GM12878 (cell line): ENCODE measurements at regions not wholly inside any gene's neighbourhood (a gene's known extent, or its start where the extent isn't known, plus 50 kb on each side); places are given as distances from the start of the nearest gene placed in this dataset.

Source experiments
- ATAC-seq: fragments of 200-7000 bp; cut with Tn5 transposase; 3 replicates; pipeline ENCODE4 v1.9.1; 2020; ENCODE audit warnings: mild to moderate bottlenecking, moderate library complexity
- BruUV-seq: library from RNA; stranded (reverse); fragments of 400-500 nt; replicated peaks from 2 replicates; lab custom pipeline; 2021; lab: Mats Ljungman, UMichigan
- CTCF ChIA-PET: fragments of 300-600 bp; sonication (Branson Sonifier 250); formaldehyde crosslinking; extraction: SDS; loops from one replicate; lab custom pipeline; 2021; ENCODE audit warnings: inconsistent platforms; lab: Yijun Ruan, JAX
- POLR2A ChIA-PET: fragments of 350-600 bp; formaldehyde crosslinking; extraction: SDS; loops from one replicate; lab custom pipeline; 2021; ENCODE audit warnings: inconsistent platforms; lab: Charles Lee
- RAD21 ChIA-PET: fragments of 300-600 bp; sonication (Branson Sonifier 250); formaldehyde crosslinking; loops from one replicate; lab custom pipeline; 2023; ENCODE audit warnings: antibody characterized with exemption; ENCODE audit not compliant: unreplicated experiment; lab: Charles Lee
- SMC1A ChIA-PET: fragments of 300-600 bp; sonication (Branson Sonifier 250); formaldehyde crosslinking; loops from one replicate; lab custom pipeline; 2023; ENCODE audit not compliant: unreplicated experiment, uncharacterized antibody; lab: Charles Lee
- DNase-seq: peaks from one replicate; pipeline ENCODE4 v3.0.0-alpha.2; 2011; ENCODE audit warnings: low read depth, low spot score
- FAIRE-seq: peaks from 3 replicates; lab custom pipeline; 2011; peaks lifted over from hg19 to GRCh38; lab: Jason Lieb, UNC
- H2AFZ ChIP-seq: 2 replicates; pipeline ENCODE4 v1.6.0; 2011; ENCODE audit warnings: low read depth, low read length, control low read depth; ENCODE audit not compliant: control insufficient read depth
- H3K27ac ChIP-seq: 2 replicates; pipeline ENCODE4 v1.5.1; 2011; ENCODE audit warnings: control low read depth; ENCODE audit not compliant: control insufficient read depth, insufficient read depth
- H3K27me3 ChIP-seq, 2 experiments: replicated peaks in 1 of 2; 2 replicates each; pipeline versions ENCODE4 v1.6.0 to v1.6.1; 2011; ENCODE audit warnings: low read length in 1 of 2; ENCODE audit not compliant: control insufficient read depth in 2 of 2, insufficient read depth in 2 of 2
- H3K36me3 ChIP-seq, 2 experiments: 2 replicates each; pipeline ENCODE4 v1.5.1; 2011; ENCODE audit warnings: low read length in 1 of 2; ENCODE audit not compliant: control insufficient read depth in 2 of 2, insufficient read depth in 2 of 2
- H3K4me1 ChIP-seq: 2 replicates; pipeline ENCODE4 v1.6.1; 2011; ENCODE audit warnings: mild to moderate bottlenecking, low read length, moderate library complexity, mixed read lengths; ENCODE audit not compliant: control insufficient read depth, insufficient read depth
- H3K4me2 ChIP-seq: 2 replicates; pipeline ENCODE4 v1.6.0; 2011; ENCODE audit warnings: control low read depth; ENCODE audit not compliant: control insufficient read depth, insufficient read depth
- H3K4me3 ChIP-seq: fragments of 200-600 bp; sonication (generic); 2 replicates; pipeline ENCODE4 v1.5.1; 2016
- H3K79me2 ChIP-seq: 2 replicates; pipeline ENCODE4 v1.6.0; 2011; ENCODE audit warnings: low read length; ENCODE audit not compliant: control insufficient read depth, insufficient read depth
- H3K9ac ChIP-seq: 2 replicates; pipeline ENCODE4 v1.8.0; 2011; ENCODE audit warnings: low read length, control low read depth, mixed read lengths; ENCODE audit not compliant: control insufficient read depth, insufficient read depth
- H3K9me3 ChIP-seq: replicated peaks from 3 replicates; pipeline ENCODE4 v1.5.1; 2011; ENCODE audit warnings: mild to moderate bottlenecking, low read length; ENCODE audit not compliant: control insufficient read depth, insufficient read depth
- H4K20me1 ChIP-seq: 2 replicates; pipeline ENCODE4 v1.6.0; 2011; ENCODE audit not compliant: control insufficient read depth, insufficient read depth
- CHD2 ChIP-seq: IDR thresholded peaks from 2 replicates; pipeline ENCODE4 v1.6.1; 2011; ENCODE audit warnings: low read depth, low read length, improper control_type of control experiment, borderline replicate concordance
- SRF ChIP-seq, 2 experiments: IDR thresholded peaks; 2 replicates each; pipeline ENCODE4 v1.6.1; 2011; ENCODE audit warnings: low read depth in 2 of 2, low read length in 2 of 2, mild to moderate bottlenecking in 1 of 2, moderate library complexity in 1 of 2
- WGBS: methylation state at CpG from one replicate; pipeline ENCODE4 v1.1.6; 2016; ENCODE audit warnings: low lambda C conversion rate; ENCODE audit not compliant: insufficient replicate concordance, insufficient coverage; ENCODE audit errors: missing lambda C conversion rate; 5-methylcytosine and 5-hydroxymethylcytosine counted together
- in situ Hi-C: fragments of 300-500 bp; cut with MboI; formaldehyde crosslinking; loops from 9 replicates; pipeline ENCODE4 v1.14.3; 2018; ENCODE audit warnings: mixed read lengths
- intact Hi-C: fragments of 100-400 bp; cut with micrococcal nuclease; formaldehyde crosslinking; loops from one replicate; pipeline ENCODE4 v1.14.2; 2022; ENCODE audit not compliant: unreplicated experiment

DNA sequence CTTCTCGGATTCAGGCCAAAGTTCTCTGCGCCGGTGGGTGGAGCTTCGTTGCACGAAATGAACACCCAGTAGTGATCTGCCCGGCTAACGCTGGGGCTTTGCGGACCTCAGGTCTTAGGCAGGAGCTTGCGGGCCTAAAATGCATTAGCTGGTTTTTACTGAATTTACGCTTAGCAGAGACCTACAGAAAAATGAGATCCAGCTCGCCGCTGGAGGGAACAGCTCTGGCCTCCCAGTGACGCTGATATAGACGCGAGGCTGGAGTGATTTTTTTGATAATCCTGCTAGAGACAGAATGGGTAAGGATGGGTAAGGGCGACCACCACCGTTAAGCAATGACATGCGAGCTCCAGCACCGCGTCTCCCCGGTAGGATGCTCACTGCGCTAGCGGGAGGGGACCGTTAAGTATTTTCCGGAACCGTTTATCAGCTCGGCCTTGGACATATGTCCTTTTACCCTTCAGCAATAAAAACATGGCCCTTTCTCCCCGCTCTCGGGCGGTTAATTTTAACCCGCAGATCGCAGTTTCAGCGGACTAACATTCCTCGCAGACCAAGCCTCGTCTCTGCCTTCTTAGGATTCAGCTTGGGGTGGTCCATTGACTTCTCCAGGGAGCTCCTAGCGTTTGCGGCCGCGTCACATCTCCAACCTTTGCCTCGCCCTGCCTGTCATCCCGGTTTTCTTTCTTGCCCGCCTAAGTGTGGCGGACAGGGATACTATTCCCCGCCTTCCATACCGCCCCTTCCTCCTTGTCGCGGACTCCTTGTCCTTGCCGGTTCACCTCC is 109.3 kb downstream of the GPX5 start:
- Histone ChIP-seq H3K4me2 (peak overlapping the region; percentile 22), H3K4me3 (no peak overlapping the region), H3K9me3 (no peaks in the 10 kb centered on the region; the same call in 1 of the 3 replicates), H3K9ac (no peak overlapping the region), H3K27ac (no peak overlapping the region), H3K4me1 (no peaks in the 10 kb centered on the region), H3K79me2 (no peaks in the 10 kb centered on the region)
- 9% methylated on average over 48 of the region's 48 CpGs for WGBS
- DNase-seq (no peak), ATAC-seq (no peak)
- RAD21 ChIA-PET, result no interaction called here
- POLR2A ChIA-PET, result no interaction called here
- BruUV-seq, result no TSS peak
- CTCF ChIA-PET, result no interaction called here
- TF ChIP-seq SRF (IDR thresholded peaks at IDR 0.05; ENCODE audit: low read depth in 2 of 2, low read length in 2 of 2), result no peak
- TF ChIP-seq, all 136 proteins: peak for 0
- in situ Hi-C loops, result no loop called here
- FAIRE-seq, result no peak
- Histone ChIP-seq H3K27me3 (peaks cover 0 to 21% of the 10 kb centered on the region in 2 experiments), H2AFZ (no peak overlapping the region), H3K36me3 (no peaks in the 10 kb centered on the region), H4K20me1 (no peaks in the 10 kb centered on the region)
- intact Hi-C loops, result no loop called here
- SMC1A ChIA-PET, result no interaction called here

- no peak for ATAC-seq
- Histone ChIP-seq H4K20me1 (no peaks in the 10 kb centered on the region), H2AFZ (no peak overlapping the region), H3K27ac (no peak overlapping the region), H3K36me3 (no peaks in the 10 kb centered on the region), H3K27me3 (peaks cover 0 to 21% of the 10 kb centered on the region in 2 experiments), H3K9ac (no peak overlapping the region), H3K4me1 (no peaks in the 10 kb centered on the region), H3K4me2 (peak overlapping the region; percentile 22; the same call in 1 of the 2 replicates), H3K79me2 (no peaks in the 10 kb centered on the region), H3K9me3 (no peaks in the 10 kb centered on the region; the same call in 1 of the 3 replicates), H3K4me3 (no peak overlapping the region)
- no peak for DNase-seq
- WGBS, result 9% methylated on average over 20 of the region's 20 CpGs
- in situ Hi-C loops (no loop called here), intact Hi-C loops (no loop called here)
- CTCF ChIA-PET, result no interaction called here
- no peak for FAIRE-seq
- no TSS peak for BruUV-seq
- SMC1A ChIA-PET, result no interaction called here
- POLR2A ChIA-PET, result no interaction called here
- RAD21 ChIA-PET, result no interaction called here
- TF ChIP-seq CHD2, result no peak
Measured at GRCh38 chr6:28635547-28636158, 110.0 kb downstream of the GPX5 start.
